ENCODE measurements at regions not wholly inside any gene's neighbourhood (a gene's known extent, or its start where the extent isn't known, plus 50 kb on each side); places are given as distances from the start of the nearest gene placed in this dataset.

GRCh38 chr1:147463022-147463421 is 78.3 kb upstream of the BCL9 start:
- Histone ChIP-seq H3K4me1 (no peaks in the 10 kb centered on the region), H3K4me2 (no peak overlapping the region), H3K9me3 (no peaks in the 10 kb centered on the region; the same call in 2 of the 3 replicates), H3K27ac (no peak overlapping the region), H3K4me3 (no peak overlapping the region)
- DNase-seq (ENCODE audit: low read depth in 1 of 2, low spot score in 1 of 2) (no peak), ATAC-seq (no peak), FAIRE-seq (no peak)
- TF ChIP-seq ZNF302 (CRISPR knock-in tag; IDR thresholded peaks at IDR 0.05) (no peak), POLR2AphosphoS2 (conservative IDR thresholded peaks at IDR 0.05; ENCODE audit: low read length) (no peak), SREBF2 (IDR thresholded peaks at IDR 0.05) (no peak)
- WGBS (ENCODE audit: missing lambda C conversion rate): 11% methylated on average over 3 of the region's 3 CpGs
- ChIA-PET CTCF (interaction anchor here (0.6 to 1.8 kb wide), 2 partner anchors 10 to 47 kb away, joined by 3 to 4 read pairs; no protein-coding TSS in a partner anchor), POLR2A (no interaction called here)

- FAIRE-seq (no peak), DNase-seq (ENCODE audit: low read depth in 1 of 2, low spot score in 1 of 2) (no peak)
- CTCF ChIA-PET: no interaction called here
Measured at GRCh38 chr1:147466543-147466942, 74.8 kb upstream of the BCL9 start.

DNA sequence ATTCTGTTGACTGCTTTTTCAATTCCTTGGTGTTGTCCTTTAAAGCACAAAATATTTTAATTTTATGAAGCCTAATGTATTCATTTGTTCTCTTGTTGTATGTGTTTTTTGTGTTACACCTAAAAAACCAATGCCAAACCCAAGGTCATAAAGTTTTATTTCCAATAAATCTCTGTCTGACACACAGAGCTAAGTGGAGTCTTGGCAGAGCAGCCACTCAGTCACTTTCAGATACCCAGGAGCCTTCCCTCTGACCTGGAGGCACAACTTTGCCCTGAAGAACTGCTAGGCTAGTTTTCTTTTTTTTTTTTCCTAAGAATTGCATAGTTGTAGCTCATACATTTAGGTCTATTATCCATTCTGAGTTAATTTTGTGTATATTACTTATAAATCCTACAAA is 71.2 kb upstream of the BCL9 start:
- H3K4me1 ChIP-seq: no peaks in the 10 kb centered on the region
- H3K4me3 ChIP-seq: no peak overlapping the region
- ATAC-seq: no peak
- no peak overlapping the region for H3K27ac ChIP-seq
- no peak for DNase-seq (ENCODE audit: low read depth in 1 of 2, low spot score in 1 of 2)
- no peak for FAIRE-seq
- no peaks in the 10 kb centered on the region for H3K9me3 ChIP-seq
- ChIA-PET POLR2A (no interaction called here), CTCF (no interaction called here)
- no peak overlapping the region for H3K4me2 ChIP-seq
- TF ChIP-seq, protein P1, sequence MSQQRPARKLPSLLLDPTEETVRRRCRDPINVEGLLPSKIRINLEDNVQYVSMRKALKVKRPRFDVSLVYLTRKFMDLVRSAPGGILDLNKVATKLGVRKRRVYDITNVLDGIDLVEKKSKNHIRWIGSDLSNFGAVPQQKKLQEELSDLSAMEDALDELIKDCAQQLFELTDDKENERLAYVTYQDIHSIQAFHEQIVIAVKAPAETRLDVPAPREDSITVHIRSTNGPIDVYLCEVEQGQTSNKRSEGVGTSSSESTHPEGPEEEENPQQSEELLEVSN (IDR thresholded peaks at IDR 0.05; ENCODE audit: borderline replicate concordance, low read depth): no peak
- TF ChIP-seq ESRRA (IDR thresholded peaks at IDR 0.05; ENCODE audit: borderline replicate concordance, low read length) (no peak), KDM5A (IDR thresholded peaks at IDR 0.05) (no peak), MAX (IDR thresholded peaks at IDR 0.05) (no peak), HES2 (IDR thresholded peaks at IDR 0.05) (no peak), FOSB (CRISPR knock-in tag; IDR thresholded peaks at IDR 0.05) (no peak), ZSCAN20 (CRISPR knock-in tag; IDR thresholded peaks at IDR 0.05) (no peak), HOXB13 (CRISPR knock-in tag; IDR thresholded peaks at IDR 0.05; ENCODE audit: low read depth) (no peak), HOXB5 (CRISPR knock-in tag; IDR thresholded peaks at IDR 0.05) (no peak), HDAC2 (IDR thresholded peaks at IDR 0.05) (no peak), FOSL2 (IDR thresholded peaks at IDR 0.05) (no peak), FOSL2 (CRISPR knock-in tag; IDR thresholded peaks at IDR 0.05) (no peak), PBX3 (IDR thresholded peaks at IDR 0.05) (no peak), MYC (IDR thresholded peaks at IDR 0.05; ENCODE audit: borderline replicate concordance, low read length) (no peak), HEYL (CRISPR knock-in tag; IDR thresholded peaks at IDR 0.05) (no peak), RNF2 (IDR thresholded peaks at IDR 0.05; ENCODE audit: borderline replicate concordance, low read depth) (no peak), KDM1A (IDR thresholded peaks at IDR 0.05; ENCODE audit: low read depth) (no peak), CEBPB (IDR thresholded peaks at IDR 0.05) (no peak), RCOR1 (IDR thresholded peaks at IDR 0.05; ENCODE audit: low read depth, low read length) (no peak), BCL3 (IDR thresholded peaks at IDR 0.05) (no peak), CHD4 (IDR thresholded peaks at IDR 0.05; ENCODE audit: borderline replicate concordance) (no peak)

More at GRCh38 chr1:147466543-147466942, 74.8 kb upstream of the BCL9 start:
- Histone ChIP-seq H3K9me3 (no peaks in the 10 kb centered on the region; the same call in 2 of the 3 replicates), H3K4me2 (no peak overlapping the region), H3K4me1 (no peaks in the 10 kb centered on the region), H3K27ac (no peak overlapping the region), H3K4me3 (no peak overlapping the region)
- POLR2A ChIA-PET: no interaction called here
- WGBS (ENCODE audit: missing lambda C conversion rate): 3% methylated on average over 3 of the region's 3 CpGs
- TF ChIP-seq EHF (CRISPR knock-in tag; IDR thresholded peaks at IDR 0.05) (no peak), MYC (IDR thresholded peaks at IDR 0.05; ENCODE audit: borderline replicate concordance, low read length) (no peak), TFCP2L1 (CRISPR knock-in tag; IDR thresholded peaks at IDR 0.05) (no peak)
- TF ChIP-seq, protein P2, sequence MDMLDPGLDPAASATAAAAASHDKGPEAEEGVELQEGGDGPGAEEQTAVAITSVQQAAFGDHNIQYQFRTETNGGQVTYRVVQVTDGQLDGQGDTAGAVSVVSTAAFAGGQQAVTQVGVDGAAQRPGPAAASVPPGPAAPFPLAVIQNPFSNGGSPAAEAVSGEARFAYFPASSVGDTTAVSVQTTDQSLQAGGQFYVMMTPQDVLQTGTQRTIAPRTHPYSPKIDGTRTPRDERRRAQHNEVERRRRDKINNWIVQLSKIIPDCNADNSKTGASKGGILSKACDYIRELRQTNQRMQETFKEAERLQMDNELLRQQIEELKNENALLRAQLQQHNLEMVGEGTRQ (IDR thresholded peaks at IDR 0.05): no peak
- no peak for ATAC-seq
